ENCODE measurements at regions not wholly inside any gene's neighbourhood (a gene's known extent, or its start where the extent isn't known, plus 50 kb on each side); places are given as distances from the start of the nearest gene placed in this dataset.

GRCh38 chr2:180555391-180555965, 424.9 kb upstream of the UBE2E3 start:
- TF ChIP-seq, protein P1, sequence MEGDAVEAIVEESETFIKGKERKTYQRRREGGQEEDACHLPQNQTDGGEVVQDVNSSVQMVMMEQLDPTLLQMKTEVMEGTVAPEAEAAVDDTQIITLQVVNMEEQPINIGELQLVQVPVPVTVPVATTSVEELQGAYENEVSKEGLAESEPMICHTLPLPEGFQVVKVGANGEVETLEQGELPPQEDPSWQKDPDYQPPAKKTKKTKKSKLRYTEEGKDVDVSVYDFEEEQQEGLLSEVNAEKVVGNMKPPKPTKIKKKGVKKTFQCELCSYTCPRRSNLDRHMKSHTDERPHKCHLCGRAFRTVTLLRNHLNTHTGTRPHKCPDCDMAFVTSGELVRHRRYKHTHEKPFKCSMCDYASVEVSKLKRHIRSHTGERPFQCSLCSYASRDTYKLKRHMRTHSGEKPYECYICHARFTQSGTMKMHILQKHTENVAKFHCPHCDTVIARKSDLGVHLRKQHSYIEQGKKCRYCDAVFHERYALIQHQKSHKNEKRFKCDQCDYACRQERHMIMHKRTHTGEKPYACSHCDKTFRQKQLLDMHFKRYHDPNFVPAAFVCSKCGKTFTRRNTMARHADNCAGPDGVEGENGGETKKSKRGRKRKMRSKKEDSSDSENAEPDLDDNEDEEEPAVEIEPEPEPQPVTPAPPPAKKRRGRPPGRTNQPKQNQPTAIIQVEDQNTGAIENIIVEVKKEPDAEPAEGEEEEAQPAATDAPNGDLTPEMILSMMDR (IDR thresholded peaks at IDR 0.05; ENCODE audit: insufficient read depth, low read length, poor library complexity, severe bottlenecking) = no peak
- TF ChIP-seq EZH2phosphoT487 (conservative IDR thresholded peaks at IDR 0.05; ENCODE audit: low read length) = no peak

All from SU-DHL-6 (cell line).